Tibial nerve (tissue), 4 donors: ENCODE measurements at regions not wholly inside any gene's neighbourhood (a gene's known extent, or its start where the extent isn't known, plus 50 kb on each side); places are given as distances from the start of the nearest gene placed in this dataset.

ENCODE experiments used
- DNase-seq, 2 donors: peaks; one replicate each; pipeline ENCODE4 v3.0.0-alpha.2; 2019; ENCODE audit warnings: low spot score in 2 of 2
- H3K27ac ChIP-seq, 4 donors: fragments of 200-600 bp; sonication (generic) in 3 of 4; one replicate each; pipeline ENCODE4 v1.5.1; 2017 to 2019; ENCODE audit warnings: mild to moderate bottlenecking in 1 of 4
- H3K27me3 ChIP-seq, 2 donors: fragments of 200-600 bp; sonication (generic) in 1 of 2; one replicate each; pipeline versions ENCODE4 v1.5.1 to v1.6.0; 2017 to 2019
- H3K36me3 ChIP-seq, 3 donors: fragments of 200-600 bp; sonication (generic); one replicate each; pipeline ENCODE4 v1.5.1; 2018 to 2019
- H3K4me1 ChIP-seq, 4 donors: fragments of 200-600 bp; sonication (generic) in 3 of 4; one replicate each; pipeline ENCODE4 v1.5.1; 2017 to 2019
- H3K4me3 ChIP-seq, 4 donors: fragments of 200-600 bp; sonication (generic) in 3 of 4; one replicate each; pipeline ENCODE4 v1.5.1; 2017 to 2019; ENCODE audit warnings: mild to moderate bottlenecking in 1 of 4, moderate library complexity in 1 of 4
- H3K9me3 ChIP-seq, 4 donors: fragments of 200-600 bp; sonication (generic) in 3 of 4; one replicate each; pipeline ENCODE4 v1.5.1; 2017 to 2019
- EP300 ChIP-seq, 2 donors: sonication (generic); formaldehyde crosslinking; IDR thresholded peaks; one replicate each; pipeline ENCODE4 v1.6.1; 2017; ENCODE audit warnings: antibody characterized with exemption in 2 of 2, mild to moderate bottlenecking in 1 of 2
- POLR2A ChIP-seq, 2 donors: fragments of 450-650 bp; IDR thresholded peaks; one replicate each; pipeline ENCODE4 v1.6.1; 2017; ENCODE audit warnings: antibody characterized with exemption in 2 of 2, mild to moderate bottlenecking in 2 of 2, moderate library complexity in 2 of 2
- WGBS, 2 donors: methylation state at CpG; one replicate each; pipeline ENCODE4 v1.1.5; 2018; 5-methylcytosine and 5-hydroxymethylcytosine counted together
- TF ChIP-seq, protein P1 (sequence below), 5 experiments: fragments of 200-600 bp in 3 of 5; fragments of 450-650 bp in 2 of 5; sonication (generic) in 3 of 5; IDR thresholded peaks; one replicate each; pipeline ENCODE4 v1.5.1; 2016 to 2019; ENCODE audit warnings: antibody characterized with exemption in 5 of 5, mild to moderate bottlenecking in 3 of 5, moderate library complexity in 2 of 5

DNA sequence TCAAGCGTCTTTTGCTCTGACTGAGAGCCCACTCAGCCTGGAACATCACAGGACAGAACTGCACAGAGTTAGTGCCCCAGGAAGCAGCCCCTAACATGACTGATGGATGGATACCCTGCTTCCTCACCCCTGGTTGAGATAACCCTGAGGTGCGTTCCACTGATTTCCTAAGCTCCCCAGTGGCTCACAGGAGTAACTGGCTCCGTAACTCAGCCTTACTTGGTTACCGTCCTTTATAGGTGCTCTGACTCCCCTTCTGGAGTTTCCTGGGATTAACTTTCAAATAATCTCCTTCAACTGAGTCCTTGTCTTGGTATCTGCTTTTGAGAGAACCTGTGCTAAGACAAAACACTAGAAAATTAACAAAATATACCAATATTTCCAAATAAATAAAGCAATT is 449.5 kb downstream of the AGTPBP1 start:
- WGBS, 2 donors = 79 to 93% methylated on average over 4 of the region's 4 CpGs

GRCh38 chr9:85291266-85291665 is 450.5 kb downstream of the AGTPBP1 start:
- H3K9me3 ChIP-seq = peaks cover 0 to 8% (median 0%) of the 10 kb centered on the region in 4 donors
- DNase-seq = no peak
- no peak overlapping the region for H3K4me3 ChIP-seq
- TF ChIP-seq EP300 (IDR thresholded peaks at IDR 0.05) (no peak), POLR2A (IDR thresholded peaks at IDR 0.05) (no peak)
- TF ChIP-seq, protein P1, sequence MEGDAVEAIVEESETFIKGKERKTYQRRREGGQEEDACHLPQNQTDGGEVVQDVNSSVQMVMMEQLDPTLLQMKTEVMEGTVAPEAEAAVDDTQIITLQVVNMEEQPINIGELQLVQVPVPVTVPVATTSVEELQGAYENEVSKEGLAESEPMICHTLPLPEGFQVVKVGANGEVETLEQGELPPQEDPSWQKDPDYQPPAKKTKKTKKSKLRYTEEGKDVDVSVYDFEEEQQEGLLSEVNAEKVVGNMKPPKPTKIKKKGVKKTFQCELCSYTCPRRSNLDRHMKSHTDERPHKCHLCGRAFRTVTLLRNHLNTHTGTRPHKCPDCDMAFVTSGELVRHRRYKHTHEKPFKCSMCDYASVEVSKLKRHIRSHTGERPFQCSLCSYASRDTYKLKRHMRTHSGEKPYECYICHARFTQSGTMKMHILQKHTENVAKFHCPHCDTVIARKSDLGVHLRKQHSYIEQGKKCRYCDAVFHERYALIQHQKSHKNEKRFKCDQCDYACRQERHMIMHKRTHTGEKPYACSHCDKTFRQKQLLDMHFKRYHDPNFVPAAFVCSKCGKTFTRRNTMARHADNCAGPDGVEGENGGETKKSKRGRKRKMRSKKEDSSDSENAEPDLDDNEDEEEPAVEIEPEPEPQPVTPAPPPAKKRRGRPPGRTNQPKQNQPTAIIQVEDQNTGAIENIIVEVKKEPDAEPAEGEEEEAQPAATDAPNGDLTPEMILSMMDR (IDR thresholded peaks at IDR 0.05) = no peak
- H3K27me3 ChIP-seq = no peaks in the 10 kb centered on the region
- no peaks in the 10 kb centered on the region for H3K36me3 ChIP-seq
- no peak overlapping the region for H3K27ac ChIP-seq
- no peaks in the 10 kb centered on the region for H3K4me1 ChIP-seq
- WGBS, 2 donors = 64 to 68% methylated on average over 6 of the region's 6 CpGs

More for the DNA sequence above, 449.5 kb downstream of the AGTPBP1 start:
- TF ChIP-seq POLR2A (IDR thresholded peaks at IDR 0.05) = no peak
- no peak overlapping the region for H3K27ac ChIP-seq
- H3K4me1 ChIP-seq = no peaks in the 10 kb centered on the region
- no peaks in the 10 kb centered on the region for H3K27me3 ChIP-seq
- no peaks in the 10 kb centered on the region for H3K36me3 ChIP-seq
- peaks cover 0 to 8% (median 0%) of the 10 kb centered on the region in 4 donors for H3K9me3 ChIP-seq
- DNase-seq = no peak
- no peak overlapping the region for H3K4me3 ChIP-seq

DNA sequence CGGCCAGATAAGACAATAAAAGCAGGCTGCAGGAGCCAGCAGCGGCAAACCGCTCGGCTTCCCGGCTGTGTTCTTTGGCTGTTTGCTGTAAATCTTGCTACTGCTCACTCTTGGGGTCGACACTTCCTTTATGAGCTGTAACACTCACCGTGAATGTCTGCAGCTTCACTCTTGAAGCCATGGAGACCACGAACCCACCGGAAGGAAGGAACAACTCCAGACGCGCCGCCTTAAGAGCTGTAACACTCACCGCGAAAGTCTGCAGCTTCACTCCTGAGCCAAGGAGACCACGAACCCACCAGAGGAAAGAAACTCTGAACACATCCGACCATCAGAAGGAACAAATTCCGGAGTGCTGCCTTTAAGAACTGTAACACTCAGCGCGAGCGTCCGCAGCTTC is 451.7 kb downstream of the AGTPBP1 start:
- TF ChIP-seq, protein P1 (IDR thresholded peaks at IDR 0.05) = no peak
- no peak for TF ChIP-seq EP300 (IDR thresholded peaks at IDR 0.05)
- no peak for TF ChIP-seq POLR2A (IDR thresholded peaks at IDR 0.05)

DNA sequence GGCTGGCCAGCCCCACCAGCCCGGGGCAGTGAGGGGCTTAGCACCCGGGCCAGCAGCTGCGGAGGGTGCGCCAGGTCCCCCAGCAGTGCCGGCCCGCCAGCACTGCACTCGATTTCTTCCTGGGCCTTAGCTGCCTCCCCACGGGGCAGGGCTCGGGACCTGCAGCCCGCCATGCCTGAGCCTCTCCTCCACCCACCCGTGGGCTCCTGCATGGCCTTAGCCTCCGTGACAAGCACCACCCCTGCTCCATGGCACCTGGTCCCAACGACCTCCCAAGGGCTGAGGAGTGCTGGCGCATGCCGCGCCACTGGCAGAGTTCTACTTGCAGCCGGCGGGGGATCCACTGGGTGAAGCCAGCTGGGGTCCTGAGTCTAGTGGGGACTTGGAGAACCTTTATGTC is 452.6 kb downstream of the AGTPBP1 start:
- H3K36me3 ChIP-seq = no peaks in the 10 kb centered on the region
- TF ChIP-seq, protein P1 (IDR thresholded peaks at IDR 0.05) = no peak
- TF ChIP-seq POLR2A (IDR thresholded peaks at IDR 0.05) = no peak
- no peak for TF ChIP-seq EP300 (IDR thresholded peaks at IDR 0.05)
- peaks cover 0 to 8% (median 0%) of the 10 kb centered on the region in 4 donors for H3K9me3 ChIP-seq
- H3K27me3 ChIP-seq = no peaks in the 10 kb centered on the region
- DNase-seq = no peak
- no peaks in the 10 kb centered on the region for H3K4me1 ChIP-seq
- no peak overlapping the region for H3K4me3 ChIP-seq
- no peak overlapping the region for H3K27ac ChIP-seq
- 95 to 99% methylated on average over 10 to 17 of the region's 18 CpGs for WGBS, 2 donors

More for the DNA sequence above, 451.7 kb downstream of the AGTPBP1 start:
- no peak for DNase-seq
- no peak overlapping the region for H3K27ac ChIP-seq
- WGBS, 2 donors = 51 to 60% methylated on average over 18 to 21 of the region's 21 CpGs
- H3K9me3 ChIP-seq = peaks cover 0 to 8% (median 0%) of the 10 kb centered on the region in 4 donors
- no peaks in the 10 kb centered on the region for H3K36me3 ChIP-seq
- H3K27me3 ChIP-seq = no peaks in the 10 kb centered on the region
- H3K4me3 ChIP-seq = no peak overlapping the region
- H3K4me1 ChIP-seq = no peaks in the 10 kb centered on the region

DNA sequence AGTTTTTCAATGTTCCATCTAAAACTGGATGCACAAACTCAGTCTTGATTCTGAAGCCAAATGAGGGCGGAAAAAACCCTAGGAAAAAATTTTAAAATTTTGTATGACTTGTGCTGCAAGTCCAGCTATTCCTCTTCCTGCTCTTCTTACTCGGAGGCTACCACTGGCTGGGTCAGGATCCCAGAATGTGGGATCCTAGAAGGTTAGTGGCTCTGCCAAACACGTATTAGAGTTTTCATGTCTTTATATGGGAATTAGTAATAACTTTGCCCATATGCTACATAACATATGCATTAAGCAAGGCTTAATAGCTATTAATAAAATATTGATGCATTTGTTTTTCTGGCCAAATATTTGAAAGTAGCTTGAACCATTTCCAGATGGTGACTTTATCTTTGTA is 458.3 kb downstream of the AGTPBP1 start:
- no peak overlapping the region for H3K27ac ChIP-seq
- no peak overlapping the region for H3K4me3 ChIP-seq
- H3K36me3 ChIP-seq = no peaks in the 10 kb centered on the region
- H3K27me3 ChIP-seq = no peaks in the 10 kb centered on the region
- 82 to 83% methylated on average over 3 of the region's 3 CpGs for WGBS, 2 donors
- peaks cover 0 to 7% (median 0%) of the 10 kb centered on the region in 4 donors for H3K9me3 ChIP-seq
- TF ChIP-seq, protein P1 (IDR thresholded peaks at IDR 0.05) = no peak
- TF ChIP-seq EP300 (IDR thresholded peaks at IDR 0.05) (no peak), POLR2A (IDR thresholded peaks at IDR 0.05) (no peak)
- no peaks in the 10 kb centered on the region for H3K4me1 ChIP-seq
- DNase-seq = no peak

- no peak overlapping the region for H3K4me3 ChIP-seq
- TF ChIP-seq EP300 (IDR thresholded peaks at IDR 0.05) = no peak
- no peak for TF ChIP-seq POLR2A (IDR thresholded peaks at IDR 0.05)
- TF ChIP-seq, protein P1 (IDR thresholded peaks at IDR 0.05) = no peak
- 73 to 88% methylated on average over 4 of the region's 4 CpGs for WGBS, 2 donors
- no peaks in the 10 kb centered on the region for H3K36me3 ChIP-seq
- H3K27ac ChIP-seq = no peak overlapping the region
- H3K27me3 ChIP-seq = no peaks in the 10 kb centered on the region
- no peak for DNase-seq
- H3K4me1 ChIP-seq = peaks cover 0 to 9% (median 0%) of the 10 kb centered on the region in 4 donors
- peaks cover 0 to 7% (median 0%) of the 10 kb centered on the region in 4 donors for H3K9me3 ChIP-seq
Observed at GRCh38 chr9:85278769-85279168, 463.0 kb downstream of the AGTPBP1 start.
